ENCODE measurements at regions not wholly inside any gene's neighbourhood (a gene's known extent, or its start where the extent isn't known, plus 50 kb on each side); places are given as distances from the start of the nearest gene placed in this dataset.

DNA sequence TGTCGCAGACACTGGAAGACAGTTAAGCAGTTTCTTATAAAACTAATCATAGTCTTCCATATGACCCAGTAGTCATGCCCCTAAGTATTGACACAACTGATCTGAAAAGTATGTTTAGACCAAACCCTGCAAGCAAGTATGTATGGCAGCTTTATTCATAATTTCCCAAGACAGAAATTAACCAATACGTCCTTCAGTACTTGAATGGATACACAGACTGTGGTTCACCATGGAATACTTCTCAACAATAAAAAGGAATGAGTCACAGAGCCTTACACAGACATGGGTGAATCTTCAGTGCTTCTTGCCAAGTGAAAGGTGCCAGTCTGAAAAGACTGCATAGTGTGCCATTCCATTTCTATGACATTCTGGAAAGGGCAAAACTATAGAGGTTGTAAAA is 50.2 kb upstream of the AKR1E2 start:
- DNase-seq, result no peak

DNA sequence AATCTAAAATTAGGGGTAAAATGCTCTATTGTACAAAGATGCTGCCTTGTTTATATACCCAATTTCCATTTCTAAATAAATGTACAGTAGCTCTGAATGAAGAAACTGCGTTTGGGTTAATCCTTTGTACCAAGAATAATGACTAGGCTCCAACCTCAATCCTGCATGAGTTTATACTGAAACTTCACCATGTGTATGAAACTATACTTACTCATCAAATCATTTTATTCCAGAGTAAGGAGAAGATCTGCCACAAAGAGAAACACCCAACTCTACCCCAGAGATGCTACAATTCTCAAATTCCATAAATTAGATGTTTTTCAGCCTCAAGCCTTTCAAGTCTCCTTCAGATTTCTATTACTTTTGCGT is 53.8 kb upstream of the AKR1E2 start:
- no peak for DNase-seq

DNA sequence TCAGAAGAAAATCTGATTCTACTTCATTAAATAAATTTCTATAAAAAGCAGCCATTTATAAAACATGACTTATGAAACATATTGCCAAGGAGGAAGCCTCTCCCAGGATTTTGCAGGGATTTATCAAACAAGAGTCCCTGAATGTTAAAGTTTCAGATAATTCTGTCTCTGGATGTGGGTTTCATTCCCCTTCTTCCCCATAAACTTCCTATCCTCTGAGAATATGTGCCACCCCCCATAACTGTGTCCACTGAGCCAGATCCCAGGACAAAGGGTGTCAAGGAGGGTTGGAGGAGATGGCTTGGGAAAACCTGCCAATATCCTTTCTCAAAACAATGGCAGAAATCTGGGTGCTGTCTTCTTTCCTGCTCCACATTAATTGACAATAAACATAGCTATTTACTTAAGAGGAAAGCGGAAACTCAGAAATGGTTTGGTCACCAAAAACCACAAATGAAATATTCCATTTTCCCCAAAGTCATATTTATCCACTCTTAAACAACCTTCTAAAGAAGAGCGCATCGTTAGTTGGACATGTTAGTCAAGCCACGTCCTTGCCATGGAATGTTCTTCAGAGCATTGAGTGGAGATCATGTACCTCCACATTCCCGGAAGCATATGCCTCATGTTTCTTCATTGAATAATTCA is 54.3 kb upstream of the AKR1E2 start:
- no peak for DNase-seq

DNA sequence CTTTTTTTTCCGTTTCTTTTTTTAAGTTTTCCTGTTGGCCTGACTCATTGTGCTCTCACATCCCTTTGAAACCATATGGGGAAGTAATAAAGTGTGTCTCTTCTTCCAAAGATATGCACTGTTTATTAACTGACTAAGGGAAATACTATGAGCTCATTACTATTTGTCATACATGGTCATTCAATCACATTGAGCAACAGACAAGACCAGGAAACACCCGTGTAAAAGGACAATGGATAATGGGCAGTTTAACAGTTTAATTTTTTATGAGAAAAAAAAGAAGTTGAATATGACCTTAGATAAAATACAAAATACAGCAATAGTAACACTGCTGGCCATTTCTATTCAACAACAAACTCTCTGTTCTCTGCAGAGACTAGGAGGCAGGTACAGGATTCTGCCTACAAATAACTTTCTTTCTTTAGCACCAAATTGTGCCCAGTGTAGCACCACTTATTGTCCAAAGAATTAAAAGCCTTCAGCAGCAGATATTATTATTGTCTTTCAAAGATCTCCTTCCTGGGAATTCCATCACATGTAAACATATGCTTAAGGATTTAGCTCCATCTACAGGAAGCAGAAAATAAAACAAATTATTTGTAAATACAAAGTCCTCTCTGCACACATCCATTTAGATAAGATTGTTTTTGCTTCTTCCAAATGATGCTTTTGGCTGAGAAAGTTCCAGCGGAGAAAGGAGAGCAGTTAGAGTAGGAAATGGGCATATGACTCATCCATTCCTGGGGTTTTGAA is 55.0 kb upstream of the AKR1E2 start:
- no peak for DNase-seq

DNA sequence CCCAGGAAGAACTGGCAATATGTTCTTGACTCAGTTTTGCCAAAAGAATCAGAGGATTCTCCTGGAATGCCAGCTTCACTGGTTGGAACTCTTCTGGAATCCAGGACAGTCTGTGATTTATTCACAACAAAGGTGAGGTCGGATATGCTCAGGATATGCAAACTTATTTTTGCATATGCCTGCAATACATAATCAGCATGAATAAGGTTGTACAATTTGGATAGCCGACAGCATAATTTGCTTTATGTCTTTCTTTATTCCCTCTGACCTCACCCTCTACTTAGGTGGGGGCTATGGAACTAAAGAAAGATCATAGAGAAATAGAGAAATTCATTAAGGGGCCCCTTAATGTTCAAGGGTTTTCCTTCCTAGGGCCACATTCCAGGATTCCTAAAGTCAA is 57.6 kb upstream of the AKR1E2 start:
- no peak for DNase-seq

DNA sequence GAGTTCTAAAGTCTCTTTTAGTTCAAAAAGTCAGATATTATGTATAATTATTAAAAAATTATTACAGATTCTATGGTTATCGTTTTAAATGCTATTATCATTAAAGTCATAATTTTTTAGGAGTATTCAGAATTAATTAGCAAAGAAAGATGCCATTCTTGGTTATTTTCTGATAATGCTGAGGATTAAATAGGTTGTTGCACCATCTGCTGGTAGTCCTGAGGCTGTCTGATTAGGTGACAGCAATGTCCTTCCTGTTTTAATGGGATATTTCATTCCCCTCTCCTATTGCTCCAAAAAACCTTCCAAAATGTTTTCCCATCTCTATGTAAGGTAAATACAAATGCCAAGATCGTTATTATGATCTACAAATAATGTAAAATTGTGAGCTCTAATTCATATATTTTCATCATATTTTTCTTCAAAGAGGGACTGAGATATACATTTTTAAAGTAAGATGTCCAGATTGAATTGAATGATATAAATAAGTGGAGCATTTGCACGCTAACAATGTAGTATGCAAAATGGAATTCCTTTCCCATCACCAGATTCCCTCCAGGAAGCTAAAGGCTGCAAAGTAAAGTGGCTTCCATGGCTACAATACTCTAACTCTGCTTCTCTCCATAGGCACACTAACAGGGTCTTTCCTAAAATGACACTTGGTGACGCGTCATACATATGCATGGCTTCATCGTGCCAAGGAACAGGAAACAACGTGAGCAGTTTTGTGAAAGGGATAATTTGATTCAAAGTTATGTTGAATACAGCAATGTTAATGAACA is 58.8 kb upstream of the AKR1E2 start:
- DNase-seq, result no peak

DNA sequence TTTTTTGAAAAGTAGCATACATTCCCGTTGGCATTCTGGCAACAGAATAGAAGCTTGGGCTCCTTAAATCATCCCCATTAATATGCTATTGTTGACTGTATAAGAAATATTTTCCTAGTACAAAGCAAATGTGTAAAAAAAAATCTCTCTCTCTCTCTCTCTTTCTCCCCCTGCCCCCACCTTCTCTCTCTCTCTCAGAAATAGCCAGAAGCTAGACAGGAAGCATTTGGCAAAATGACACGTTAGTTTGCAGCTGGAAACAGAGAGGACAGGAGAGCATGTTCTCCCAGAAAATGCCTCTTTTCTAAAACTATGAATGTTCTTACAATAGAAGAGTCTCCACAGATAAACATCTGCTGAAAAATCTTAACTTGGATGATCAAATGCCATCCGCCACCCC is 59.6 kb upstream of the AKR1E2 start:
- no peak for DNase-seq

DNA sequence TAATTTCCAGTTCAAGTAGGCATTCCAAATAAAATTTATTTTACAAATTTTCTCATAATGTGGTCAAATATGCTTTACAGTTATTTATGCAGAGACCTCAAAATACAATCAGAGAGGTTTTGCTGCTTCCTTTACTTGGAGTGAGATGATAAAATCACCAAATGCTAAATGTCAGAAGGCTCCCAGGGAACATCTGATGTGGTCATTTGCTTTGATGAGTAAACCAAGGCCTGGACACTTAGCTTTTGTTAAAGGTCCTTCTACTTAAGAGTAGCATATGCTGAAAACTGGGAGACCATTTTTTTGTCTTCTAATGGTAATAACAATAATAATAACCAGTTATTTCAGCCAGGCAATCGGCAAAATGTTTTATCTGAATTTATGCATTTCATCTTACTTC is 60.6 kb upstream of the AKR1E2 start:
- DNase-seq, result no peak

DNA sequence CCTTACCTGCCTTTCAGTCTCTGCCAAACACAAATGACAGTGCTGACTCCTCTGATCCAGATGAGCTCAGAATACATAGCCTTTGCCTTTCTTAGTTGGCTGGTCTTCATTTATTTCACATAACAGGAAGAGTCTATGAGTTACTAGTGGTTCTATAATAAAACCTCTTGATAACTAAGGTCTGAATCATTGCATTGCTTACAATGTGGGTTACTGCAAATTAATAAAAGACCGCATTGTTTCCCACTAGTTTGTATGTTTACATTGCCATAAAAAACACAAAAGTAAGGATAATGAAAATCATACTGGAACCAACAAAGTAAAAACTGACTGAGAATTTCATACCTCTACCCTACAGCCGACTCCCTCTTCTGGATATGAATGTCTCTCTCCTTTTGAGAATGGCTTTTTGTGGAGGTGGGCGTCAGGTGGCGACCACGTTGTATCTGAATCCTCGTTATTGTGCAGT is 62.0 kb upstream of the AKR1E2 start:
- DNase-seq, result no peak

DNA sequence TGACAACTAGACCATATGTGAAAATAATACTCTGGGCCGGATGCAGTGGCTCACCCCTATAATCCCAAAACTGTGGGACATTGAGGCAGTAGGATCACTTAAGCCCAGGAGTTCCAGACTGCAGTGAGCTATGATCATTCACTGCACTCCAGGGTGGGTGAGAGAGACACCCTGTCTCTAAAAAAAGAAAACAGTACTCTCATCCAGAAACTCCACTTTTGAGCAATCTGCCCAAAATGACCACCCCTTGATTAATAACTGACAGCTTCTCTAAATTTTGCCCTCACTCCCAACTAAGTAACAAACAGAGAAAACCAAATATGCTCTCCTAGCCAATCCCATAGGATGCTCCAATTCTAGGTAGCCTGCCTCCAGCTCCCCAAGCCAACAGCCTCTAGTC is 62.5 kb upstream of the AKR1E2 start:
- no peak for DNase-seq

DNA sequence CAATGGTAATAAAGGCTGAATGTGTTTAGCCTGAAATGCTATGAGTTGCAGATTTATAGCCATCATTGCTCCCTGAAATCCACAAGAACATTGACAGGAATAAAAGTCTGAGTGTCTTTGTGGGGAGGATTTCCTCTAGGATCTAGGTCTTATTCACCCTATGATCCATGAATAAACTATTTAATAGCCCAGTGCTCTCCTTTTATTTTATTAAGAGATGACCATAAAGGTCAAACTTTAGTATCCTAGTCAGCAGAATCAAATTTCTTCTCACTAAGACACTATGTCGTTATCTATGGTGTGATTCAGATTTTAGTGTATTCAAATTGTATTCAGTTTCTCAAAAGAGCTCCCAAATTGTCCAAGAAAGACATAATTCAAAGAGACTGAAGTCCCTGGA is 67.8 kb upstream of the AKR1E2 start:
- DNase-seq, result no peak

DNA sequence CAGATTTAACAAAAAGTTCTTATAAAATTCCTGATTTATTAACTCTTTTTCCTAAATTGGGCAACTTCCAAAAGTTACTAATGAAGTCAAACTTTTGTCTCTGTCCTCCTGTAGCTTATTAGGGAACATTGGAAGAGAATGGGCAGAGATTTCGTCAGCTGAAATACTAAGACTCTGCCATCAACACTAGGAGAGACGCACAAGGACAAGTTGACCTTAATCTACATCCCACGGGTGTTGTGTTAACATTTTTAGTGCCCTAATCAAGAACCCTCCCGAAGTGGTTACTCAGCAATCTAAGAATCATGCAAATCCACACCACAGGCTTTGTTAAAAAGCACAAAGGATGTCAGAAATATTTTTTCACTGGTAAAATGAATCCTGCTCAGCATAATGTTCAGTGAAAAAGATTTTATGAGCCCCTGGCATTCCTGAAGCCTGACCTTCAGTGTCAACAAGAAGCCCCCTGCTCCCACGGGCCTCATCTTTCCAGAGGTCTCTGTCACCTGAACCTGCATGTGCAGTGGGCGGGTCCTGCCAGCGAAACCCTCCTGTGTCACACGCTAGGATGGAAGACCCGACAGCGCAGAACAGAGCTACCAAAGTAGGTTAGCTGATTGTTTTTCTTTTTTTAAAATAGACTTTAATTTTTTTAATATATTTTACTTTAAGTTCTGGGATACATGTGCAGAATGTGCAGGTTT is 70.6 kb upstream of the AKR1E2 start:
- DNase-seq, result no peak

DNA sequence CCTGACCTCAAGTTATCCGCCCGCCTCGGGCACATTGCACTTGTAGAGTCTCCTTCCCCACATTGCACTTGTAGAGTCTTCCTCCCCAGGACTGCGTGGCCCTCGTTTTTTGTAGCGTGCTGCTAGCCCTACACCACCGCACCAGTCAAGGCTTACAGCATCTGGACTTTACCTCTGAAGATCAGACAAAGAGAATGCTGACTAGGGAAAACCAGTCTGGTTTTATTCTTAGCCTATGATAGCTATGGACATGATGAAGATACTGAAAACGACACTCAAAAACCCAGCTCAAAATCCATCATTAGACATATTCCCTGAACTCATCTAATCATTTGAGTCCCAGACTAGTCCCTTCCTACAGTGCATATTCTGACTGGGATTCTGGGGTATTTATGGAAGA is 71.9 kb upstream of the AKR1E2 start:
- DNase-seq, result no peak

DNA sequence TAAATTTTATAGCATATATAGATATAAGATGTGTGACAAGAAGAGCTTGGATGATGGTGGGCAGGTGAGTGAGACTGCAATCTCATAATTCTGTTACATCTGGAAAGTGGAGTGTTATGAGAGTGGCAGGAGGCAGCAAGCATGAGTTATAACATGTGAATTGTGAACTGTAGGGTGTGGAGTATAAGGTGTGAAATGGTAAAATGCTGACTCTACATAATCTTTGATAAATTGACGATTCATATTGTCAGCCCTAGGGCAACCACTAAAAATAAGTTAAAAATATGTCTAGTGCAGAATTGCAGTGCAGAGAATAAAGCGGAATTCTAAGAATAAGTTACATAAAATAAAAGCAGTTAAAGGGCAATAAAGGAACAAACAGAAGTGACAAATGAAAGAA is 74.8 kb upstream of the AKR1E2 start:
- no peak for DNase-seq

DNA sequence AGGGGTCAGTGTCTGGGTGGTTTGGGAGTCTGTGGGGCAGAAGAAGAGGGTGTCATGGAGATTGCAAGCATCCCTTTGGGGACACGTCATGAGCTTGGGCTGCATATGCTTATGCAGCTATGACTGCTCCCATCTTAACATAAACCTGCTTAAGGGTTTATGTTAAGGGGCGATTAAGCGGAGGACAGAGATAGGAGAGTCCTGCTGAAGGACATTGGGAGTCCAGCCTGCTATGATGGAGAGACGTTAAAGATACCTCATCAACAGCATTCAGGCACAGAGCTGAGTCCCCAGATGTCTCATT is 76.8 kb upstream of the AKR1E2 start:
- no peak for DNase-seq

DNA sequence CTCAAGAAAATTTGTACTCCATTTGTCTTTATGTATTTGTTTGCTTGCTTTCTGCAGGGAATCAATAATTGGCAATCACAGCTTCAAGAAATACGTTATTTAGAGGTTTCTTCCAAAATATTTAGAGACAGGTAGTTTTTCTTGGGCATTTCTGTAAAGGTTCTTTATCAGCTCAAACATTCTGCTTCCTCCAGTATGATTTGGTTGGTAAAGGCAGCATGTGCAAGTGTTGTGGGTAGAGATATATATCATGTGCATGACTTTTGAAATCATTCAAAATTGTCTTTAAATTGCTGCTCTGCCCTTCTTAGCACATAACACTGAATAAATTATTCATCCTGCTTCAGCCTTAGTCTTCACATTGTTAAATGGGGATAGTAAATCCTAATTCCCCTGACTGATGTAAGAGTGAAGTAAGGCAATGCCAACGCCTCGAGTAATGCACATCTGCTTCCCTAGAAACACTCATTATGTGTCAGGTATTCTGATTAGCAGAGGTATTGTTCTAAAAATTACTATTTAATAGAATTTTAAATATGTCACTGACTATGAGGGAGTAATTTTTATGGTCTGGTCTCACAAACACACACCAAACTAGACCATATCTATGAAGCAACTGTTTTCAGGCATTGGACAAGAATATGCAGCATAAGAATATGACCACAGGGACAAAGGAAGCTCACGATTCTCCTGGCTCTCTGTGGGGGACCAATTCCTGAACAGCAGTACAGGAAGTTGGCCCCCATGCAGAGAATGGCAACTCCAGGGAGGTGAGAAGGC is 77.3 kb upstream of the AKR1E2 start:
- no peak for DNase-seq

DNA sequence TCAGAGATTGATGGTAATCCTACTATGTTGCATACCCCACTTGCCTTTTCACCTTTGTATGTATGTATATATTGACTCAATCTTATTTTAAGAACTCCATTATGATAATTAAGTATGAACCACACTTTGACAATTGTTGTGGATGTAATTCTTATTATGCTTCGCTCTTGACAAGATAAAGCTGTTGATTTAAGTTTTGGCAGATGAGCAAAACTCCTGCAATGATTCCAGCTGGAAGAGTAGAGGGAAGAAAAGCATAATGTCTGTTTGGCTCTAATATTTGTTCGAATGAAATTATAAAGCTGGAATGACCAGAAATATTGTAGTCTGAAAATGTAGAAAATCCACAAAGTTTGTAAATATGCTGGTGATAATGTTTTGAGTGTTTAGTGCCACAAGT is 83.8 kb upstream of the AKR1E2 start:
- no peak for DNase-seq

DNA sequence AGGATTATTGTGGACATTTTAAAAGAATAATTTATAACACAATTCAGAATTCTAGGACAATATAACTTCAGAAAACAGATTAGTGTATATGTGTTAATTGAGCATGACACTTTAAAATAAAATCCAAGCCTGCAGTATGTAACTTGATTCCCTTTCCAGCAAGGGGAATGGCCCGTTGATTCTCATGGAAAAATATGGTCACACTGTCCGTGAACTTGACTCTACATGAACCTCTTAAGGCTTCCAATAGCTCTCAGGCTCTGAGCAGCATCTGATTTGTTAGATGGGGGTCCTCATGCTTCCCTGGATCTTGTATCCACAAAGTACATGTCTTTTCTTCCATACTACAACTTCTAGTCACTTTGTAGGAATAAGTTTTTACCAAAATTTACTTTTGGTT is 85.5 kb upstream of the AKR1E2 start:
- DNase-seq, result no peak

DNA sequence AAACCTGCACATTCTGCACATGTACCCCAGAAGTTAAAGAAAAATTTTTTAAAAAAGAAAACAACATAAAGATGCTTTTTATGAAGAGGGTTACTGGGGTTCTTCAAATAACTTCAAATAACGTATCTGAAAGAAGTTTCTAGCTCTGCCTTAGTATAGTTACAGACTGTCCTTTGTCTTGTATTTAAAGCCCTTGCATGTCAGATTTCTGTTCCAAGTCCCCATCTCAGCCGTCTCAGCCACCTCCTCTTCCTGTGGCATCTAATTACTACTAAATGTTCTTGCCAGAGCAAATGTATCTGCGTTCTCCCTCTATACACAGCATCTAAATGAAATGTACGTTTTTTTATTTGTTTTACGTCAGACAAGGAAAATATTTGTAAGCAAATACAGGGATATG is 89.4 kb upstream of the AKR1E2 start:
- no peak for DNase-seq

DNA sequence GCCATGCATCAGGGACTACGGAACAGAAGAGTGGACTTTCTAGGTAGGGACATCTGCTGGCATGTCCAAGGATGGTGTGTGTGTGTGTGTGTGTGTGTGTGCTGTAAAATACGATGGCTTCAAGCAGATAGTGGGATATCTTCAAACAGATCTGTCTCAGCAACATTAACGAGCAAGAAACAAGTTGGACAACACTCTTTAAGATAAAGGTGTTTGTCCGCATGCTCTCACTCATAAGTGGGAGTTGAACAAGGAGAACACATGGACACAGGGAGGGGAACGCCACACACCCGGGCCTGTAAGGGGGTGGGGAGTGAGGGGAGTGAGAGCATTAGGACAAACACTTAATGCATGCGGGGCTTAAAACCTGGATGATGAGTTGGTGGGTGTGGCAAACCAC is 89.8 kb upstream of the AKR1E2 start:
- DNase-seq, result no peak

DNA sequence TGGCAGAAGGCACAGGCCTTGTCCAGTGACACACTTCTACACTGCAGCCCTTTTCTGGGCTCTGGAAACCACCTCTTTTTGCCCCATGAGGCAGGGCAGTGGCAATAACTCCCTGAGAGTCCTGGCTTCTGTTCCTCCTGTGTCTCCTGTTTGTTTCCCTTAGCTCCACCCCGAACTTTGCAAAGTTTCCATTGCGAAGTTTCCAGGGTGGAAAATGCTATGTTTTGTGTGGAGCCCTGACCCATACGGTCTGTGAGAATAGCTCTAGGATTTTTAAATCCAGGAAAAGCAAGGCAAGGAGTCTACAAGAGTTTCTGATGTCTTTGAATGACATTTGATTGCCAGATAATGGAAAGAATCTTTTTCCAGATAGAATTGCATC is 92.2 kb upstream of the AKR1E2 start:
- no peak for DNase-seq

DNA sequence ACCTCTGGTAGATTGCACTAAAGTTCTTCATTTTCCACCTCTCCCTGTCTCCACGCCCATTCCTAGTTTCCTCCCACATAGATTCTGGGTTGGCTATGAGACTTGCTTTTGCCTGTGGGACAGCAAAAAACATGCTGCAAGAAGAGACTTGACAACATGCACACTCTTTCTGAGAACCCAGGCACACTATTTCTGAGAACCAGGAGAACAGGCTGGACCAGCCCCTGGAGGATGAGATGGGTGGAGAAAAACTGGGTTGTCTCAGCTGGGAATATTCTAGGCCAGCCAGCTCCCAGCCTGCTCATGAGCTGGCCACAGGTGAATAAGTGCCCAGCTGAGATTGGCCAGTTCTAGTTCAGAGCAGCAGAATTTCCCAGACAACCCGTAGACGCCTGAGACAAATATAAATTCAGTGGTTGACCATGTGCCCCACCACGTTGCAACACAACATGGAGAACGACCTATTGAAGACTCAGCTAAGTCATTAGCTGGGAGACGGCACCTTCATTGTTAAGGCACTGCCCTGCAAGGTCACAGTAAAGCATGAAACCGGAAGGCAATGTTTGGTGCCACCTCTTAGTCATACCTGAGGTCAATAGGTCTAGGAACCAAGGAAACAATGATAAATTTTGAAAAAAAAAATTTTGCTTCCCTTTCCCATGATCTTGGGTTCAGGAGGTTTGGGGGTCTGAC is 92.7 kb upstream of the AKR1E2 start:
- no peak for DNase-seq

Data from activated naive CD4-positive, alpha-beta T cell (primary cell).